Suppressor macrophage treated with lipopolysaccharide for 4 hours (primary cell): ENCODE measurements at regions not wholly inside any gene's neighbourhood (a gene's known extent, or its start where the extent isn't known, plus 50 kb on each side); places are given as distances from the start of the nearest gene placed in this dataset.

ENCODE experiments used
- DNase-seq: peaks from one replicate; pipeline ENCODE4 v3.0.0-alpha.2; 2020

DNA sequence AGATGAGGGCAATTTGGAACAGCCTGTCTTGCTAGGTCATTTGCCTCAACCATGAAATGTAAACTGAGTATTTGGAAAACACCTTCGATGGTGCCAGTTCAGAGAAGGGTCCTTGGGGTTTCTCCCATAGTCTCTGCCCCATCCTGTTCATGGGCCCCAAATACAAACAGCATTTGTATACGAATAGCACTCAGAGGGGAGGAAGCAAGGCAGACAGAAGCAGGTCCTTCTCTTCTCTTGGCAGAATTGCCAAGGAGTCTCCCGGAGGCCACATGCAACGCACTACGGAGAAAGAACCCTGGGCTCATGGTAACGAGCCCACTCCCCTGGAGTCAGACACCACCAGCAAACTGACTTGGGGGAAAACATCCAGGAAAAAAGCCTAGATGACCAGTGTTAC lies 162.1 kb downstream of the RAB11FIP2 start:
- DNase-seq: no peak

DNA sequence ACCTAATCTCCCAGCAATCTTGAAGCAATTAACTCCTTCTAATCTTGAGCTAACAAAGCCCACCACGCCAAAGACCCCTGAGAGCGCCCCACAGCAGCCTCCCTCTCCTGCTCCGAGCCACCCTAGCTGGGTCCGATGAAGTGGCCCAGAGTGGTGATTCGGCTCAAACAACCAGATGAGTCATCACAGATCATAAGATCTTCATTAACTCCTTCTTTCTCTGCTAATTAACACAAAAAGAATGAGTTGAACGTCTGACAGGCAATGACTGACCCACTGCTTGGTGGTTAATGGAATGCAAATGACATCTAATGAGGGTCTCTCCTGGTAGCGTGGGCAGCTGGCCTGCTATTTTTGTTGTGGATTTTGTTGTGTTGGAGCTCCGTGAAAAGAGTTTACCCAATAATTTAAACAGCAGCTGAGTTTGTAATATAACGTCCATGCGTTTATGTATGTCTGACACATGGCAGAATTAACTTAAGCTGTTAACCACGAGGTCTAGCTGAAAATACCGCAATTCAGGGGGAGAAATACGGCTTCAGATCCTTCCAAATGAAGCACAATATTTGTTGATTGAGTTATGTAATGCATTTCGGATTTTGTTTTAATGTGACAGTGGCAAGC lies 161.4 kb downstream of the RAB11FIP2 start:
- no peak for DNase-seq

DNA sequence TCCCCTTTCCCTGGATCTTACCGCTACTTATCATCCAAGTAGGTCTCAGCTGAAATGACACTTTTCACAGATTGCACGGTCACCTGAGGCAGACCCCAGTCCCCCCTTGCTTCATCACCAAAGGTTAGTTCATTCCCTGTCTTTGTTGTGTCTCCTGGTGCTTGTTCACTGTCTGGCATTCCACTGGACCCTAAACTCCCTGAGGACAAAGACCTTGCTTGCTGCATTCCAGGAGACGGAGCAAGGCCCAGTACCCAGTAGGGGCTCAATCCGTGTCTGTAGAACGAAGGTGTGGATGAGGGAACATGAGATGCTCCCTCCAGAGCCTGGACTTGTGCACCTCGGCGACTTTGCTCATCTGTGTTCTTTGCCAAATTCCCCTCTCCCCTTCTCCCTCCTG lies 160.0 kb downstream of the RAB11FIP2 start:
- no peak for DNase-seq

DNA sequence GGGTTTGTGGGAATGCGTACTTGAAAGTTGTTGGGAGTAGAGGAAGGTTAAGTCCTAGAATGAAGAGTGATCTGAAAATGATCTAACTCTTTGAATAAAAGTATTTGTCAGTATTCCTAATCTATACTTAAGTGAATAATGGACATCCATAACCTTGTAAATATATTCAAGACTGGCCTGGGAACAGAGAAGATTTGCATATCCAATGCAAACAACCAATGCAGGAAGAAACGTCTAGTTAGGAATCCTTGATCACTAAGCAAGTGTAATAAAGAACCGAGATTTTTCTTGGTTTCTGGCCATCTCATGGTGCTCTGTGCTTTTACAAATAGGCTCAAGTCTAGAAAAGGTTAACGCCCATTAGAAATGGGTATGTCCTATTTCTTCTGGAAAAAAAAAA lies 157.1 kb downstream of the RAB11FIP2 start:
- DNase-seq: no peak

DNA sequence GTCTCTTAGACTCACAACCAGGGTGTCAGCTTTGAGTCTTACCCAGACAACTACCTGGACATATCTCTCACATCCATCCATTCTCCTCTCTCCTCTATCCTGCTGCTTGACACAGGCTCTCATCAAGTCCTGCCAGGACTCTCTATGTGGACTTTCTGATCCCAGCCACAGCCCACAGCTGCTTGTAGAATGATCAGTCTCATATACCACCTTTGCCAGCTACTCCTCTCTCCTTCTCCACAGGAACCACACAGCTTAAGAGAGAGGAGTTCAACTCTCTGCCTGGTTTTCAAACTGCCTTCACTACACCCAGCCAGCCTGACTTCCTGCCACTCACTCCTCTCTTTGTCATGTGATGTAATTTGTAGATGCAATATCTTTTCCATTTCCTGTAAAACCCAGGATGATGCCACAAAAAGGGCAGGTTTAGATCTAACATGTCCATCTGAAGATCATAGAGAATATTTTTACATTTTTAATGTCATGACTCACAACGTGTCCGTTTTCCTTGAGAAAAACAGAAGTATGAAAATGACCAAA lies 154.0 kb downstream of the RAB11FIP2 start:
- DNase-seq: no peak

DNA sequence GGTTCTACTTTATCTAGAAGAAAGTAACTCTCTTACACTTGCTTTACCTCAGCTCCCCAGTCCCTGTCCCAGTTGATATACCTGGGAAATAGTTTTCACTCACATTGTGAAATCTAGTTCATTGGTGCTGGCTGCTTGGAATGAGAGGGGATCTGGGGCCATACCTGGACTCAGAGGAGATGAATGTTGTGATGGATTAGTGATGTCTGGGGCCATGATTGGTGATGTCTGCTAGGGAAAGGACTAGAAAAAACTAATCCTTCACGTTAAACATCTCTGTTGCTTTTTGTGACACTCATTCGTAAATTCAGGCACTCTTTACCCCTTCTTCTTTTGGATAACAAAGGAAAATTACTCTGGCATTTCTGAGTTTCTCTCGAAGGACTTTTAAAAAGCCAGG lies 152.4 kb downstream of the RAB11FIP2 start:
- DNase-seq: no peak

DNA sequence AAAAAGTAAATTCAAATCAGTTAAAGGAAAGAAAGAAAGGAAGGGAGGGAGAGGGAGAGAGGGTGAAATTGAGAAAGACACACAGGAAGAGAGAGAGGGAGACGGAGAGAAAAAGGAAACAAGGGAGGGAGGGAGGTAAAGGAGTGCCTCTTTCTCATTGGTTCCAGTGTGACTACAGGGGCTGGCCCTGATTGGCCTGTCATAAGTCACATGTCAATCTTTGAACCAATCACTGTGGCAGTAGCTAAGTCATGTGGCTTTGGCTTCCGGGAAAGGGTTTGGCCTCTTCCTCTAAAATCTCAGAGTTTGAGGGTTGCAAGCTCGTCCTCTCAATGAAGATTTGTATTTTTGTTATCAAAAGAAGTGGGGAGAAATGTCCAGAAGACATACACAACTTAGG lies 150.2 kb downstream of the RAB11FIP2 start:
- DNase-seq: no peak

DNA sequence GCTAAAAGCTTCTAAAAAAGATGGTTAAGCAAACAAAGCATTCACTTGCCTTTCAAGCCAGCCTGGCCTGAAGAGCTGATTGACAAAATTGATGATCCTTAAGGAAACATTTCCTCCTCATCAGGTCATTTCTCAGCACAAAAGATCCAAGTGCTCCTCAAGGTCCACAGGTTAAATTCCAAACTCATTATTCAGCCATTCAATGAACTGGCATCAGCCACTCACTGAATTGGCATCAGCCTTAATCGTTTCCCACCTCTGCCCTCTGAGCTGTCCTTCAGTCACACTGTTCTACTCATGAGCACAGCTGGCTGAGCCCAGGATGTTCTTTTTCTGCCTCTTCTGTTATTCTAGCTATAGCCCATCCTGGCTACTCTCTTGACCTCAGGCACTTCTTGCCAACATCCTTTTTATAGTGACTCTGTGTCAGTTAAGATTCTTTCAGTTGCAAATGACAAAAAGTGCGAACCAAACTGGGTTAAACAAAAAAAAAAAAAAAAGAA lies 147.5 kb downstream of the RAB11FIP2 start:
- no peak for DNase-seq

DNA sequence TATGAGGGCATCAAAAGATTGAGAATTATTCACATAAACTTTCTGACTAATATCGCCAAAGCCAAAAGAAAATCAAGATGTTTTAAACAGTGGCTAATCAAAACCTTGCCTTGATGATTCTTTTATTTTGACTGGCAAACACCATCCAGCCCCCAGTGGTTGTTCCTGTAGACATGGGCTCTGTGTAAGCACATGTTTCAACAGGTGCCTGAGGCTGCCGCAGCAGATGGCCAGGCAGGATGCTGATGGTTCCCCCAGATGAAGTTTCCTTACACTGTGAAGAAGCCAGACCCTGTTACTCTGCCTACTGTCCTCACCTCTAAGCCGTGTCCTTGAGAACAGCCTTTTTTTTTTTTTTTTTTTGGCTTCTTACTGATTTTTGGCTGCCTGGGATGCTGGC lies 146.5 kb downstream of the RAB11FIP2 start:
- DNase-seq: no peak

DNA sequence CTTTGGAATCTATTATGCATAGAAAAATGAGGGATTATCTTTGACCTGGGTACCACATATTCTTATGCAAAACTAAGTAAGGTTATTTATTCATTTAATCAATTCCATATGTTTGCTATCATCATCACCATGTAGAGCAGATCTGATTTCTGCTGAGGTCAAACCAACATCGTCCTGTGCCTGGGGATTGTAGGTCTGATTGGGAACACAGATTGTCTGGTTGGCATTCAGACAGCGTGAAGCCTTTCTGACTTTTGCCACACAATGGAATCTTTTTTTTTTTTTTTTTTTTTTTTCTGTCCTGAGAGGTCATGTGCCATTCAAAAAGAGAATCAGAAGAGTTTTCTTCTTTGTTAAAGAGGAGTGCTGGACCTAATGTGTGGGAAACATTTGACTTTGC lies 142.9 kb downstream of the RAB11FIP2 start:
- no peak for DNase-seq

DNA sequence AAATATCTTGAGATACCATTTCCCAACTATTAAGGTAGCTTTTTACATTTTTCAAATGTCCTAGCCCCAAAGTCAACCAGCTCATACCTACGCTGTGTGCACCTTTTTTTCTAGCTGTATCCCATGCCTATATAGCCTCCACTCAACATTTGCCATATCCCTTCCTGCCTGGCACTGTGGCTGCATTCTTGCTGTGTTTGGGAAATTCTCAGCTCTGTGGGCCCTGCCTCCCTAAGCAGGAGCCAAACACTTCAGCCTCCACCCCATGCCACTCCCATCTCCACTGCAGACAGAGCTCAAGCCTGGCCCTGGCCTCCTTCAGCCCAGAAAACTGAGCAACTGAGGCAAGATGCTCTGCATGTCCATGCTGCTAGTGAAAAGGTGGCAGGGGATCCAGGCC lies 141.3 kb downstream of the RAB11FIP2 start:
- DNase-seq: no peak

DNA sequence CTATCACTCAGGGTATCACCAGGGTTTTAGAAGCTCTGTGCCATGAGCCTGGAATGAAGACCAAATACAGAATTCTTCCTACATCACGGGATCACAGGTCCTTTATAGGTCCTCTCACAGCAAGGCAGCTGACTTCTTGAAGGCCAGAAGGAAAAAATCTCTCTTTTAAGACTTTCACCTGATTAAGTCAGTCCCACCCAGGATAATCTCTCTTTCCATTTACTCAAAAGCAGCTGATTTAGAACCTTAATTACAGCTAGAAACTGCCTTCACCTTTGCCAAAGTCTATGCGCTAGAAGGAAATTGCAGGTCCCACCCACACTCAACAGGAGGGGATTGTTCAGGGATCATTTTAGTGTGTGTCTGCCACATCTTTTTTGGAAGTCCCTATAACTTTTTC lies 135.1 kb downstream of the RAB11FIP2 start:
- no peak for DNase-seq

DNA sequence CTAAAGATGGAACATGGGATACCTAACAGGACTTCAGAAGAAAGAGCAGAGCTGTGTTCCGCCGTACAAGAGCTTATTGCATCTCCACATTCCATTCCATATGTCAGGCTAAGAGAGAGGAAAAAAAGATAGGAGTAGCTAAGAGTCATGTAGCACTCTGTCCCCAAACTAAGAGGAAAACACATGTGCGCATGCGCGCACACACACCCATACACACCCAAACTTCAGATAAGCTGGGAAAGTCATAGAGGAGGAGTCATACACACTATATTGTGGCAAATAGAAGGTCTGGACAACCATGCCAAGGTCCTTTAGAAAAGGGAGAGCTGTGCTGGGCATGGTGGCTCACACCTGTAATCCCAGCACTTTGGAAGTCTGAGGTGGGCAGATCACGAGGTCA lies 132.4 kb downstream of the RAB11FIP2 start:
- no peak for DNase-seq

DNA sequence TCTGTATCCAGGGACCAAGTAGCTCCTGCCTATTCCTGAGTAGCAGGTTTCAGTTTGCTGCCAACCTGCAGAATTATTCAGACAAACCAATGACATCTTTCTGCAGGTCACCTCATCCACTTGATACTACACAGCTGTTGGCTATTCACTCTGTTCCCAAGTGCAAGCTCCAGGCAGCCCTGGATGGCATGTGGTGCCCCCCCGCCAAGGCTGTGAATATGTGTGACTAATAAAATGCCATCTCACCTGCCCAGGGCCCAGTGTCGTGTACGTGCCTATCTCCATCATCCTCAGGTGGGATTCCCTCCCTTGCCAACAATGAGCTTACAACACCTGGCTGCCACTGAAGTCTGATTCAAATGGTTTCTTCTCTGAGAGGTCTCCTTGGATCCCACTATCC lies 125.8 kb downstream of the RAB11FIP2 start:
- no peak for DNase-seq

DNA sequence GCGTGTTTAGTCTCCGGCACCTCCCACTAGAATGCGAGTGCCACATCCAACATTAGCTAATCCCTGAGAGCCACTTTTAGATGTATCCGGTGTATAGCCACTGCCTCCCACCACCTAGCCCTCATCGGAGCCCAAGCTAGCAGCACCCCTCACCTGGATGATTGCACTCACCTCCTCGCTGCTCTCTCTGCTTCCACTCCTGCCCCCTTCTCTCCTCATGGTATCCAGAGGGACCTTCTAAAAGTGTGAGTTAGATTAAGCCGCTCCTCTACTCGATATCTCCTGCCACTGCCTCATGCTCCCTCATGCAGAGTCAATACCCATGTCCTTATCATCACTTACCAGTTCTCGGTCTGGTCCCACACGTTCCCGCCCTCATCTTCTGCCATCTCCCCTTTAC lies 125.3 kb downstream of the RAB11FIP2 start:
- DNase-seq: no peak

DNA sequence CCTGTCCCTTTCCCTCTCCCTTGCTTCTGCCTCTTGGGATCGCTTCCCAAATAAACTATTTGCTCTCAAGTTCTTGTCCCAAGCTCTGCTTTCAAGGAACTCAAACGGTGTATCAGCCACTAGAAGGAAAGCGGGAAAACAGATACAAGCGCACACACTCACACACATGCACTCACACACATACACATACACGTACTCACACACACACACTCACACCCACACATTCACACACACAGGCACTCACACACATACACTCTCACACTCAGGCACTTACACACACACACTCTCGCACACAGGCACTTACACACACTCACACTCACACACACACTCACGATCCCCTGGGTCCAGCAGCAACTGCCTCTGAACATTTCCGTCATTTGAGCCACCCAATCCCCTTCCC lies 121.9 kb downstream of the RAB11FIP2 start:
- no peak for DNase-seq

DNA sequence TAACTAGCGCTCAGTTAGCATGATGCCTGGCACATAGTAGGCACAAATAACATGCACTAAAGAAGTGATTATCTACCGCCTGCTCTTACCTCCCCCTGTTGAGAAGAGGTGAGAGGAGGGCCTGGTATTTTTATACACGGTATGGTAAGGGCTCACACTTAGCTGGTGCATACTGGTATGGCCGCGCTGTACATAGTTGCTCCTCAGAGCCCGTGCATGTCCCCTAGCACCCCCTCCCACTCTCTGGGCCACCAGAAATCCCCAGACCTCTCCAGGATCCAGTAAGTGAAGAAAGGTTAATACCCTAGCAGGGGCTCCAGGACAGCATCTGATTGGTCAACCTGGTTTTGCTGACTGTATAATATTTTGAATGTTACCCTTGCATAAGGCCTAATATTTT lies 121.4 kb downstream of the RAB11FIP2 start:
- no peak for DNase-seq

DNA sequence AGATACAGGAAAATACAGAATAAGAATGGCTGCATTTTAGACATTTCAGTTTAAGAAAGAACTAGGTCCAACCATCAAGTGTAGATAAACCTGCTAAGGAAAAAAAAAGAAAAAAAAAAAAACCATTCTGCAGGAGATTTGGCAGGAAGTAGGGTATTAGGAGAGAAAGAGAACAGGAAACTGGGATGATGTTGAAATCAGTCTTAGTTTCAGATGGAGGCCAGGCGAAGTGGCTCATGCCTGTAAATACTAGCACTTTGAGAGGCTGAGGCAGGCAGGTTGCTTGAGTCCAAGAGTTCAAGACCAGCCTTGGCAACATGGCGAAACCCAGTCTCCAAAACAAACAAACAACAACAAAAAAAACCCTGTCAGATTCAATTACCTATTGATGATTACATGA lies 120.2 kb downstream of the RAB11FIP2 start:
- DNase-seq: no peak

DNA sequence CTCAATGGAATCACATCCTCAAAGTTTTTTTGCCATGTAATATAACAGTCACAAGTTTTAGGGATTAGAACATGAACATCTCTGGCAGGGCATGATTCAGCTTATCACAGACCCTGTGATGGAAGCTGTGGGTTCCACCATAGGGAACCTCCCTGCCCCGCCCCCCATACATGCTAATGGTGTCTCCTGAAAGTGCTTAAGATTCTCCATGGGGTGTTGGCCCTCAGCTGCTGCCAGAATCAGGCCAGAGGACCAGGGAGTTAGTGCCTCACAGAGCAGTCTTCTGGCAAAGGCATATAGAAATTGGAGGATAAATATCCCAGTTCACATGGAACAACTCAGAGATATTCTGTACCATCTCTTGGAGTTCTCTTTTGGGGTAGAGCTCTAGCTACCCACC lies 119.4 kb downstream of the RAB11FIP2 start:
- no peak for DNase-seq

DNA sequence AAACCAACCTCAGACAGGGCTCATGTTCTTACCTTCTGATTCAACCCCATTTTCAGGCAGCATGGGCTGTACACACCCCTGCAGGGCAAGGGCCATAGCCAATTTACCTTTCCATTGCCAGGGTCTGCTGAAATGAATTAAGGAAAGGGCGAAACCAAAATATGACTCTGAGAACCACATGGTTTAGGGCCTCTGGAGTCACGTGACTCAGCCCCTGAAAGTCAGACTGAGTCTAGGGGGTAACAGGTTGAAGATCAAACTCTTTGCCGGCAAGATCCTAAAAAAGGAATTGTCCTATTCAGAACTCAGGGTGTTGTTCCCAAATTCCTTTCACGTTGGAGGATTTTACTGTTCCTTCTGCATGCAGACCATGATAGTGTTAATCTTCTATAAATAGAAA lies 118.9 kb downstream of the RAB11FIP2 start:
- no peak for DNase-seq

DNA sequence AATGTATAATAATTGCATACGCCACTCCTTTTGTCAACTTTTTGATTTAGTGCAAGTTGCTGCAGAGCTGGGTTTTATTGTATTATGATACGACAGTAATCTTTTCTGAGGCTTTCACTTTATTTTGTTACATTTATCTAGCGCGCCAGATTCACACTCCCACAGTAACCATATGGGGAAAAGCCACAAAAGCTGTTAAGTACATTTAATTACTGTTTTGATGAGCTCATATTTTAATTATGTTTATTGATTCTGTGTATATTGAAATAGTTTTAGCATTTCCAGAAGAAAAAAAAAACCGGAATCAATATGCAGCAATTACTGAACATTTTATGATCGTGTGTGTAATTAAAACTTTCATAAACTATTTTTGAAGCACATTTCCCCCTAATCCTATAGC lies 118.5 kb downstream of the RAB11FIP2 start:
- DNase-seq: no peak

DNA sequence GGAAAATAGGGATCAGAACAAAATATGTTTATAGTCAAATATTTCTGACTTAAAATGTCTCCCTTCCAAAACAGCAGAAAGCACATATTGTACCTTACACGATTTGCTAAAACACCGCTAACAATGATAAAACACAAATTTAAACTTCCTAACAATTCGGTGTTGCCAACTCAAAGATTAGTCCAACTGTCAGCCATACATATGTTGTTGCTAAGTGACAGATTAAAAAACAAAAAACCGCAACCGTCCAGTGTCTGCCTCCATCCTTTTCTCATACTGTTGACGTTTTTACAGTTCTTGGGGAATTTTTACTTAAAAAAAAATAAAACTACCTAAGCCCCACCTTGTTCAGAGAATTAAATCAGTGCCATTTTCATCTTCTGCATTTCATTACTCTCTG lies 118.0 kb downstream of the RAB11FIP2 start:
- no peak for DNase-seq

DNA sequence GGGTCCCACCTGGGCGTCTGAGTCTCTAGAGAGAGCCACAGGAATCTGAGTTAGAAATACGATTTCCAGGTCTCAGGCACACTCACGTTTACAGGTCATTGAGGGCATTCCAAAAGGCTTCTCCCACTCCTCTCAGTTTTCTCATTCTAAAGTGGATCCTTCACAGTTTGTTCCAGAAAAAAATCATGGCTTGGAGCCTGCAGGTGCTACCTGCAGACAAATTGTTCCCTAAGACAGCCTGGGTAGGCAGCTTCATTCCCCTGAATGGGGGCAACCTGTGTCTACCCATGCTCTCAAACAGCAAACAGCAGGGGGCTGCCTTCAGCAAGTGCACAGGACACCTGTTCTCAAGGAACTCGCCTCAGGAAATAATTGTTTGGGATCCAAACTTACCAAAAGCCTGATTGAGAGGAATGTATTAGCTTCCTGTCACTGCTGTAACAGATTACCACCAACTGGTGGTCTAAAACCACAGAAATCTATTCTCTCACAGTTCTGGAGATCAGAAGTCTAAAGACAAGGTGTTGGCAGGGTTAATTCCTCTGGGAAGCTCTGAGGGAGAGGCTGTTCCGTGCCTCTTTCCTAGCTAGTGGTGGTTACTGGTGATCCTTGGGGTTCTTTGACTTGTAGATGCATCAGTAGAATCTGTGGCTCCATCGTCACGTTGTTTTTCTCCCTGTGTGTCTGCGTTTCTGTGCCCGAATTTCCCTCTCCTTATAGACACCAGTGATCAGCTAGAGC lies 117.2 kb downstream of the RAB11FIP2 start:
- no peak for DNase-seq

DNA sequence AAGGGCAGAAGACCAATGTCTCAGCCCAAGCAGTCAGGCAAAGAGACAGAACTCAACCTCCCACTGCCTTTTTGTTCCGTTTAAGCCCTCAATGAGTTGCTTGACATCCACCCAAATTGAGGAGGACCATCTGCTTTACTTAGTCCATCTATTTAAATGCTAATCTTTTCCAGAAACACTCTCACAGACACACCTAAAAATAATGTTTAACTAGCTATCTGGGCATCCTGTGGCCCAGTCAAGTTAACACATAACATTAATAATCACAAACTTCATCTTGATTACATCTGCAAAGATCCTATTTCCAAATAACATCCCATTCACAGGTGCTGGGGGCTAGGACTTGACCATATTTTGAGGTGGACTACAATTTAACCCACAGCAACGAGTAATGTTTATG lies 115.7 kb downstream of the RAB11FIP2 start:
- no peak for DNase-seq

DNA sequence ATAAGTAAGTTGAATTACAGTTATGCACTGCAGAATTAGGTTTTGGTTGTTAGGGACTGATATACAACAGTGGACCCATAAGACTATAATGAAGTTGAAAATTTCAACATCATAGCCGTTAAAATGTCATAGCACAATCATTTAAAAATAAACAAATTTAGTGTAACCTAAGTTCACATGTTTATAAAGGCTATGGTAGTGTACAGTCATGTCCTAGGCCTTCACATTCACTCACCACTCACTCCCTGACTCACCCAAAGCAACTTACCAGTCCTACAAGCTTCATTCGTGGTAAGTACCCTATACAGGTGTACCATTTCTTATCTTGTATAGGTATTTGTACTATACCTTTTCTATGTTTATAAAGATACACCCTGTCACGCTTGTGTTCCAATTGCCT lies 113.7 kb downstream of the RAB11FIP2 start:
- DNase-seq: no peak
